Esophagus (tissue), 2 donors: ENCODE measurements at regions not wholly inside any gene's neighbourhood (a gene's known extent, or its start where the extent isn't known, plus 50 kb on each side); places are given as distances from the start of the nearest gene placed in this dataset.

Source experiments
- H3K27ac ChIP-seq, 2 donors: one replicate each; pipeline ENCODE4 v1.5.1; 2013; ENCODE audit warnings: low read depth in 2 of 2, mild to moderate bottlenecking in 2 of 2, inconsistent platforms in 1 of 2, low read length in 1 of 2, moderate library complexity in 1 of 2
- H3K27me3 ChIP-seq, 2 donors: one replicate each; pipeline ENCODE4 v1.6.1; 2013; ENCODE audit warnings: low read length in 2 of 2, control low read depth in 1 of 2, mild to moderate bottlenecking in 1 of 2; ENCODE audit not compliant: insufficient read depth in 2 of 2, control insufficient read depth in 1 of 2
- H3K36me3 ChIP-seq, 2 donors: one replicate each; pipeline ENCODE4 v1.6.1; 2013; ENCODE audit warnings: low read length in 1 of 2; ENCODE audit not compliant: control insufficient read depth in 2 of 2, insufficient read depth in 2 of 2
- H3K4me1 ChIP-seq, 2 donors: one replicate each; pipeline ENCODE4 v1.6.1; 2013; ENCODE audit warnings: low read length in 1 of 2; ENCODE audit not compliant: control insufficient read depth in 2 of 2, insufficient read depth in 2 of 2
- H3K4me3 ChIP-seq, 2 donors: one replicate each; pipeline ENCODE4 v1.5.1; 2013; ENCODE audit warnings: low read length in 2 of 2, mild to moderate bottlenecking in 2 of 2, low read depth in 1 of 2, moderate library complexity in 1 of 2
- H3K9me3 ChIP-seq, 2 donors: one replicate each; pipeline ENCODE4 v1.6.1; 2013; ENCODE audit warnings: mild to moderate bottlenecking in 2 of 2, low read depth in 1 of 2, low read length in 1 of 2, moderate library complexity in 1 of 2; ENCODE audit not compliant: control insufficient read depth in 2 of 2, insufficient read depth in 1 of 2
- WGBS, 2 donors: extraction: QIAGEN DNeasy Blood & Tissue Kit; methylation state at CpG; one replicate each; pipeline ENCODE4 v1.1.7; 2013; 5-methylcytosine and 5-hydroxymethylcytosine counted together
- donor health status: healthy with polysubstance abuse.
- donor health status: Bipolar disorder and iron deficiency.

DNA sequence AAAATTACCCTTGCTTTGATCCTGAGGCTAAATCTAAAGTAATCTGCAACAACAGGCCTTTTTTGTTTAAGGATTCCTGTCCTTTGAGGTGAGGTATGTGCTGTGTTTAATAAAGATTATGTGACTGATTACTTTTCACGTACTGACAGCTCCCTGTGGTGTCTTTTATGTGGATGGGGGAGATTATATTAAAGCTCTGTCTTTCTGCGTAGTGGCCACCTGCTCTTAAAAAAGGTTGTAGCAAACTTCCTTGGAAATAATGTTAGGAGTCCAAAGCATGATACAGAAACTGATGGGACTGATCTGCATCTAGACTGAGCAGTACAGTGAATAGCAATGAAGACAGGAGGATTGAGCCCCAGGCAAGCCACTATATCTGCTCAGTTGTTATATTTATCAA is 453.0 kb upstream of the GOLIM4 start:
- 29 to 51% methylated on average over 2 of the region's 2 CpGs for WGBS, 2 donors
- Histone ChIP-seq H3K4me3 (no peak overlapping the region), H3K4me1 (no peaks in the 10 kb centered on the region), H3K27me3 (no peaks in the 10 kb centered on the region), H3K9me3 (no peaks in the 10 kb centered on the region), H3K27ac (no peak overlapping the region), H3K36me3 (no peaks in the 10 kb centered on the region)

DNA sequence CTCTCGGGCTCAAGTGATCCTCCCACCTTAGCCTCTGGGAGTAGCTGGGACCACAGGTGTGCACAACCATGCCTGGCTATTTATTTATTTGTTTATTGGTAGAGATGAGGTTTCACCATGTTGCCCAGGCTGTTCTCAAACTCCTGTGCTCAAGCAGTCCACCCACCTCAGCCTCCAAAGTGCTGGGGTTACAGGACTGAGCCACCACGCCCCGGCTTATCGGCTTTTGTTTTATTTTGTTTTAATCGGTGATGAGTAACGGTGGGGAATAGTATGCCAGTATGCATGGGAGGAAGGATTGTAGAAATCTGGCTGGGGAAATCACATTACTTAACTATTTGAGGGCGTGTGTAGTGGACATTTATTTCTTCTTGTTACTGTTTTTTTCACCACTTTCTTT is 451.0 kb upstream of the GOLIM4 start:
- WGBS, 2 donors, result 56 to 65% methylated on average over 7 of the region's 7 CpGs
- no peaks in the 10 kb centered on the region for H3K4me1 ChIP-seq

DNA sequence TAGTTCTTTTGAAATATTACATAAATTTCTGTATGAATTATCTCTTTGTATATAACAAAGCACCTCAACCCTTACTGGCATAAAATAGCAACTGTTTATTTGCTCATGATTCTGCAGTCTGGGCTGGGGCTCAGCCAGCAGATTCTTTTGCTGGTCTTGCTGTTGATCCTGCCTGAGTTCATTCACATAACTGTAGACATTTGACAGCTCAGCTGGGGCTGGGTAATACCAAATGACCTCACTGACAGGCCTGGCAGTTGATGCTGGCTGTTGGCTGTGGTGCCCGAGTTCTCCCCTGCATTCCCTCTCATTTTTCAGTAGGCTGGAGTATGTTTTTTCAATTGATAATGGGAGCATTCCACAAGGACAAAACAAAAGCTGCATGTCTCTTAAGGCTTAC is 449.9 kb upstream of the GOLIM4 start:
- H3K27ac ChIP-seq, result no peak overlapping the region
- no peaks in the 10 kb centered on the region for H3K36me3 ChIP-seq
- H3K27me3 ChIP-seq, result no peaks in the 10 kb centered on the region
- 21 to 42% methylated on average over 1 of the region's 1 CpG for WGBS, 2 donors
- no peaks in the 10 kb centered on the region for H3K9me3 ChIP-seq
- no peaks in the 10 kb centered on the region for H3K4me1 ChIP-seq
- no peak overlapping the region for H3K4me3 ChIP-seq

More for the DNA sequence above, 451.0 kb upstream of the GOLIM4 start:
- Histone ChIP-seq H3K27ac (no peak overlapping the region), H3K27me3 (no peaks in the 10 kb centered on the region), H3K9me3 (no peaks in the 10 kb centered on the region), H3K4me3 (no peak overlapping the region), H3K36me3 (no peaks in the 10 kb centered on the region)

DNA sequence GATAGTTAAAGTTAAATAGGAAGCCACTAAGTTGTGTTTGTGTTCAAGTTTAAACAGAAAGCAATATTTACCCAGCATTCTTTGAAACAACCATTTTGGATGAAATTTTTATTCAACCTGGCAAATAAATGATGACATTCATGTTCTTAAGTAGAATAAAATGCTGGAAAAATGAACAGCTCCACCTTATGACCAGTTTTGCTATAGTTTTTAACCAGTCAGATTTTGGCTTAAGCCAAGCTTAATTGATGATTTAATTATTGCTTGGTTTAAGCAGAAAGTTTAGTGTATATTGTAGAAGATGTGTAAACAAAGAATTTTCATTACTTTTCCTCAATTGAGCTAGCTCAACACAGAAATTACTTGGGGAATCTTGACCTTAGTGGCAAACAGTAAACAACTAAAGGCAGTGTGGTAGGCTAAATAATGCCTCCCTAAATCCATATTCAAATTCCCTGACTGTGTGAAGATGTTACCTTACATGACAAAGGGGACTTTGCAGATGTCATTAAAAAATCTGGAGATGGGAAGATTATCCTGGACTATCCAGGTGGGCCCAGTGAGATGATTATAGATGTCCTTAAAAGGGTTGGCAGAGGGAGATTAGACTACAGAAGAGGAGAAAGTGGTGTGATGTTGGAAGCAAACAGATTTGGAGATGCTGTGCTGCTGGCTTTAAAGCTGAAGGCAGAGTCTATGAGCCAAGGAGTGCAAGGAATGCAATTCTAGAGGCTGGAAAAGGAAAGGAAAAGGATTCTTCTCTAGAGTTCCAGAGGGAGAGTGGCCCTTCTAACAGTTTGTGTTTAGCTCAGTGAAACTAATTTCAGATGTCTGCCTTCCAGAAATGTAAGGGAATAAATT is 448.6 kb upstream of the GOLIM4 start:
- no peak overlapping the region for H3K4me3 ChIP-seq
- H3K27me3 ChIP-seq, result no peaks in the 10 kb centered on the region
- no peaks in the 10 kb centered on the region for H3K9me3 ChIP-seq
- H3K27ac ChIP-seq, result no peak overlapping the region
- H3K36me3 ChIP-seq, result no peaks in the 10 kb centered on the region
- H3K4me1 ChIP-seq, result no peaks in the 10 kb centered on the region

DNA sequence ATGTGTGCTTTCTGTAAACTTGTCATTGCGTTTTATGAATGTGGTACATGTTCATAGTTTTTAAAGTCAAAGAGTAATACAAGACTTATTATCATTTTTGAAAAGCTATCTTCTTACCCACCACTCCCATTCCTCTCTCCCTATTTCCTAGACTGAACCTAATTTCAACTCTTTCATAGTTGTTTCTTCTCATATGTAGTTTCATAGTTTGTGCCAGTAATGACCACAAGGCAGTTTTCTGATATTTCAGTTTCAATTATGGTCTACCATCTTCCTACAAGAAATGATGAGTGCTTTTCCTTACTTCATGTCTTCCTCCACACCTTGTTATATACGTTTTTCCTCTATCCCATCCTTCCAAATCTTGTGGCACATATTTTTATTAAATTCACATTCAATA is 445.0 kb upstream of the GOLIM4 start:
- no peaks in the 10 kb centered on the region for H3K27me3 ChIP-seq
- no peak overlapping the region for H3K27ac ChIP-seq
- no peaks in the 10 kb centered on the region for H3K9me3 ChIP-seq
- no peaks in the 10 kb centered on the region for H3K4me1 ChIP-seq
- H3K4me3 ChIP-seq, result no peak overlapping the region
- WGBS, 2 donors, result 25 to 79% methylated on average over 2 of the region's 2 CpGs
- no peaks in the 10 kb centered on the region for H3K36me3 ChIP-seq

DNA sequence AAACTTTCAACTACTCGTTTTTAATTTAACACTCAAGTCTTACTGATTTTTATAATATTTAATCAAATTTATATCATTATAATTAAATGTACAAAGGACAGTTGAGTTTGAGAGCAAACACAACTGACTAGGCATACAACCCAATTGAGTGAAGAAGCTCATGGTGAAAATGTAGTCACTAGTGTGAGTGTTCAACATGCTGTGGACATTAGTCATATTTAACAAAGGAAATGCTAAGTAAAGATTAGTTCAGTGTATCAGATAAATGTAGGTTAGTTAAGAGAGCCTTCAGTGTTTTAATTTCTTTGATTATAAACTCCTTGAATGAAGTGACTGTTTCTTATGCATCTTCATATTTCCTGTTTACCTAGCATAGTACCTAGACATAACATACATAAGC is 444.2 kb upstream of the GOLIM4 start:
- Histone ChIP-seq H3K27ac (no peak overlapping the region), H3K9me3 (no peaks in the 10 kb centered on the region), H3K36me3 (no peaks in the 10 kb centered on the region), H3K4me3 (no peak overlapping the region), H3K27me3 (no peaks in the 10 kb centered on the region), H3K4me1 (no peaks in the 10 kb centered on the region)
- 83% methylated on average over 1 of the region's 1 CpG for whole genome bisulfite sequencing, 2 donors

DNA sequence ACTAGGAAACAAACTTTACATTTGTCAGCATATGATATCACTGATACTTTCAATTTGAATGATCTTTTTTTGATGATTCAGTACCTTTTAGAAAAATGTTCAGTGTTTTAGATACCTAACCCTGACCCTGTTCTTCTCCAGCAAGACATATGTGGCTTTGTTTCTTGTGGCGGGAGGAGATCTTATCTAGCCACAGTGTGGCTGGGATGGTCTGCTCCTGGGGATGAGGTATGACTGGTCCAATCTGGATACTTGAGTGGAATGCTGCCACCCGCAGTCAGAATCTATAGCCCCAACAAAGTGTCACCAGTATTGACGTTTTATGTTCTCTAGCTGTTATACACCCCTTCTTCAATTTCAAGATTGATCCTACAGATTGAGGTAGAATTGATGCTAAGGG is 439.0 kb upstream of the GOLIM4 start:
- H3K36me3 ChIP-seq, result no peaks in the 10 kb centered on the region
- H3K9me3 ChIP-seq, result no peaks in the 10 kb centered on the region
- H3K4me3 ChIP-seq, result no peak overlapping the region
- no peaks in the 10 kb centered on the region for H3K4me1 ChIP-seq
- no peaks in the 10 kb centered on the region for H3K27me3 ChIP-seq
- WGBS, 2 donors, result 66 to 75% methylated on average over 3 of the region's 3 CpGs
- no peak overlapping the region for H3K27ac ChIP-seq

DNA sequence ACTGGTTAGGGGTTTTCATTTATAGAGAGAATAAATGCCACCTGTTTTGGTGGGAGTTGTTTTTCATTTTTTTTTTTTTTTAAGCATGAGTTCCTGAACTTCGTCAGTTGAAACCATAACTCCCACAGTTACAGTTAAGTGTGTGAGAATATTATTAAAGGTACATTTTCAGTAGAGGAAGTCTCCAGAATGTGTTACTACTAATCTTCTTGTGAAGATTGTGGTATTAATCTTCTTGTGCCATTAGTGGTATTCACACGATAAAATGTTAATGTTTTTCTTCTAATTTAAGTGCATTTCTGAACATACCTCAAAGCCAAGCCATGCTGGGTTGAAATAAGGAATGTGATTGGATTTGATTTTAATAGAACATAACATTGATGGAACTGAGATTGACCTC is 437.9 kb upstream of the GOLIM4 start:
- no peaks in the 10 kb centered on the region for H3K27me3 ChIP-seq
- H3K27ac ChIP-seq, result no peak overlapping the region

DNA sequence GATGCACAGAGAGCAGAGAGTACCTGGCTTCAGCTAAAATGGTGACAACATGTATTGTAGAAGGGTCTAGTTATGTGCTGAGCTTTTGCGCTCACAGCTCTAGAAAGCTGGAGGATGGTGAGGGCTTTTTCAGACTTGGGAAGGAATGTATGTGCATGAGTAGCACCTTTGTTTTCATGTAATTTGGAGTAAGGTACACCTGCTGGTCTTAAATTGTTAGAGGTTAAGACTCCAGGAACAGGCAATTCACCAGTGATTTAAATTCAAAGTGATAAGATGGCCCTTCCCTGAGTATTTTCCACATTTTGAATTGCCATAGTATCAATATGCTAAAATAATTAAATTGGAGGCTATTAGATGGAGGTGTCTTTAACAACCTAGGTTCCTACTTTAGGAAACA is 436.4 kb upstream of the GOLIM4 start:
- no peaks in the 10 kb centered on the region for H3K27me3 ChIP-seq
- H3K9me3 ChIP-seq, result no peaks in the 10 kb centered on the region
- no peaks in the 10 kb centered on the region for H3K4me1 ChIP-seq
- H3K27ac ChIP-seq, result no peak overlapping the region
- 94 to 97% methylated on average over 1 of the region's 1 CpG for WGBS, 2 donors
- H3K4me3 ChIP-seq, result no peak overlapping the region
- H3K36me3 ChIP-seq, result no peaks in the 10 kb centered on the region

More for the DNA sequence above, 437.9 kb upstream of the GOLIM4 start:
- H3K9me3 ChIP-seq, result no peaks in the 10 kb centered on the region
- no peaks in the 10 kb centered on the region for H3K36me3 ChIP-seq
- no peaks in the 10 kb centered on the region for H3K4me1 ChIP-seq
- 65 to 73% methylated on average over 2 of the region's 2 CpGs for WGBS, 2 donors
- H3K4me3 ChIP-seq, result no peak overlapping the region

DNA sequence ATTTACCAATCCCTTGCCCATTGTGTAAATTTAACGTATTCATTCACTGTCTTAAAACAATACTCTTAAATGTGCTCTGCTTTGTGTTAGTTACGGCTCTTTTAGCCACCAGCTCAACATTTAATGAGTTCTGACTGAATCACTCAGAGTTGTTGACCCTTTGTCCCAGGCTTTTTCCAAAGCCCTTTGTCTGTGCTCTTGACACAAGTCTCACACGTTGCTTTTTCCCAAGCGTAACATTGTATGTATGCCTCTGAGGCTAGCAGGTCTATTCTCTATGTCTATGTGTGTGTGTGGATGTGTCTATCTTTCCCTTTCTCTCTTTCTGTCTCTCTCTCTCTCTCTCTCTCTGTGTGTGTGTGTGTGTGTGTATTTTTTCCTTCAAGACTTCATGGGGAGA is 435.4 kb upstream of the GOLIM4 start:
- H3K4me1 ChIP-seq, result no peaks in the 10 kb centered on the region
- 78 to 79% methylated on average over 4 of the region's 4 CpGs for WGBS, 2 donors

More for the DNA sequence above, 435.4 kb upstream of the GOLIM4 start:
- H3K27me3 ChIP-seq, result no peaks in the 10 kb centered on the region
- no peak overlapping the region for H3K27ac ChIP-seq
- no peak overlapping the region for H3K4me3 ChIP-seq
- no peaks in the 10 kb centered on the region for H3K36me3 ChIP-seq
- no peaks in the 10 kb centered on the region for H3K9me3 ChIP-seq
